ENCODE measurements at regions not wholly inside any gene's neighbourhood (a gene's known extent, or its start where the extent isn't known, plus 50 kb on each side); places are given as distances from the start of the nearest gene placed in this dataset.
A peak's percentile ranks its signal among the peaks of the same experiment; 100 is the strongest.

DNA sequence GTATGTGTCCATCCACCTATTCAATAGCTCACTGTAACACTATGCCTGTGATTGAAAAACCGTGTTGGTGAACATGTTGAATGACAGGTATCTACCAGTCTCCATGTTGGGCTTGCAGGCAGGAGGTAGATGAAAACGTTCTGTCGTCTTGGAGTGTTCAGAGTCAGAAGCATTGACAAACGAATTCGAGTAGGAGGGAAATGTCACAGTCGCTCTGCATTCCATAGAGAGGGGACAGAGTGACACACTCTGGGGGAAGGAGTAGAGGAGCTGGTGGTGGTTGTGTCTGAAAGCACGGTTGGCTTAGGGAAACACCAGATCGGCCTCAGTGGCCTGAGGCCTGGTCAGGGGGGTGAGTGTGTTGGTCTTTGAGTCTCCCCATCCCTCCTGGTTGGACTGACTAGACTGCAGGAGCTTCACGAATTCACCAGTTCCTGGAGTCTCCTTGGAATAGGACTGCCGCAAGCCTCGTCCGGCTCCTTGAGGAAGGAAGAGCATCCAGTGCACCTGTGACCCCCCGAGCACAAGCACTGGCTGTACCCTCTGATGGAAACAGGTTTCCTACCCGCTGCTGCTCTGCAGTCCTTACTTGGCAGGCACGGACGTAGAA is 105.0 kb upstream of the C1QTNF9B start:
- 86 to 94% (median 91%) methylated on average over 16 of the region's 16 CpGs for WGBS, 5 donors
- intact Hi-C loops (cut with DNase I; ENCODE audit: low total_unique reads): no loop called here
- H3K4me3 ChIP-seq: no peak overlapping the region
- no peaks in the 10 kb centered on the region for H3K36me3 ChIP-seq
- no peak for DNase-seq
- no peaks in the 10 kb centered on the region for H3K9me3 ChIP-seq
- TF ChIP-seq, protein P1, sequence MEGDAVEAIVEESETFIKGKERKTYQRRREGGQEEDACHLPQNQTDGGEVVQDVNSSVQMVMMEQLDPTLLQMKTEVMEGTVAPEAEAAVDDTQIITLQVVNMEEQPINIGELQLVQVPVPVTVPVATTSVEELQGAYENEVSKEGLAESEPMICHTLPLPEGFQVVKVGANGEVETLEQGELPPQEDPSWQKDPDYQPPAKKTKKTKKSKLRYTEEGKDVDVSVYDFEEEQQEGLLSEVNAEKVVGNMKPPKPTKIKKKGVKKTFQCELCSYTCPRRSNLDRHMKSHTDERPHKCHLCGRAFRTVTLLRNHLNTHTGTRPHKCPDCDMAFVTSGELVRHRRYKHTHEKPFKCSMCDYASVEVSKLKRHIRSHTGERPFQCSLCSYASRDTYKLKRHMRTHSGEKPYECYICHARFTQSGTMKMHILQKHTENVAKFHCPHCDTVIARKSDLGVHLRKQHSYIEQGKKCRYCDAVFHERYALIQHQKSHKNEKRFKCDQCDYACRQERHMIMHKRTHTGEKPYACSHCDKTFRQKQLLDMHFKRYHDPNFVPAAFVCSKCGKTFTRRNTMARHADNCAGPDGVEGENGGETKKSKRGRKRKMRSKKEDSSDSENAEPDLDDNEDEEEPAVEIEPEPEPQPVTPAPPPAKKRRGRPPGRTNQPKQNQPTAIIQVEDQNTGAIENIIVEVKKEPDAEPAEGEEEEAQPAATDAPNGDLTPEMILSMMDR (IDR thresholded peaks at IDR 0.05): no peak
- TF ChIP-seq POLR2AphosphoS5 (IDR thresholded peaks at IDR 0.05) (no peak), EP300 (IDR thresholded peaks at IDR 0.05) (no peak), POLR2A (IDR thresholded peaks at IDR 0.05) (no peak)
- no peak overlapping the region for H3K27ac ChIP-seq
- peaks cover 0 to 8% (median 0%) of the 10 kb centered on the region in 4 donors for H3K4me1 ChIP-seq
- peaks cover 0 to 4% (median 0%) of the 10 kb centered on the region in 3 donors for H3K27me3 ChIP-seq

DNA sequence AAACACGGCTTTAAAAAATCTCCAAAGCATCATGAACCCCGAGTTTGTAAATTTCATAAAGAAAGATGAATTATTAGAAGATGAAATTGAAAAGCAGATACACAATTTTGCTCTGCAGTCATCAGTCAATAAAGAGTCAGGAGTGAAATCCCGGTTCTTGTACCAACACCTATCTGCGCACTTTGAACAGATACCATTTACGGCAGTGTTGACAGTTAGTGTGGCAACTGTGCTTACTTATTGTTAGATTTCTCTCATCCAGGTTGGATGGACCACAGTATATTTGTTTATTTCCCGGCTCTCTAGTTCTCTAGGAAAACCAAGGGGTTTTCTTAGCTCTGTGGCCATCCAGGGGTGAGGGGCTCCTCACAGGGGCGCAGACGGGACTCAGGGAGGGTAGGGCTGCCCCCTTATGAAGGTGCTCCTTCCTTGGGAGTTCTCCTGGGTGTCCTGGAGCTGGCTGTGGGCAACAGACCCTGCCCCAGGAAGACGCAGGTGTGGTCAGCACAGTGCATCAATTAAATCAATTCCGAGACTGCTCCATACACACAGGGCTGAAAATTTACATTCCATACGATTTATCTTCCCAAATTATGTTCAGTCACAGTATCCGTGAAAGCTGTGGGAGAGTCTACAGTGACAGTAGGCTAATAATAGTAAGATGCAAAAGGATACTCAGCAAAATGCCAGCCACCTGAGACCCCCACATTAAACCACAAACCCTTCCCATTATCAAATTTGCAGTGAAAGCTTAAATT is 107.0 kb upstream of the C1QTNF9B start:
- intact Hi-C loops (cut with DNase I; ENCODE audit: low total_unique reads): no loop called here
- no peak for TF ChIP-seq POLR2AphosphoS5 (IDR thresholded peaks at IDR 0.05)
- TF ChIP-seq, protein P1 (IDR thresholded peaks at IDR 0.05): no peak
- TF ChIP-seq EP300 (IDR thresholded peaks at IDR 0.05): no peak
- no peak for TF ChIP-seq POLR2A (IDR thresholded peaks at IDR 0.05)
- H3K9me3 ChIP-seq: no peaks in the 10 kb centered on the region
- H3K36me3 ChIP-seq: no peaks in the 10 kb centered on the region
- H3K4me3 ChIP-seq: no peak overlapping the region
- H3K27me3 ChIP-seq: peaks cover 0 to 4% (median 0%) of the 10 kb centered on the region in 3 donors
- H3K27ac ChIP-seq: no peak overlapping the region
- WGBS, 5 donors: 85 to 89% (median 87%) methylated on average over 12 of the region's 12 CpGs
- DNase-seq: no peak
- H3K4me1 ChIP-seq: peaks cover 0 to 8% (median 0%) of the 10 kb centered on the region in 4 donors

DNA sequence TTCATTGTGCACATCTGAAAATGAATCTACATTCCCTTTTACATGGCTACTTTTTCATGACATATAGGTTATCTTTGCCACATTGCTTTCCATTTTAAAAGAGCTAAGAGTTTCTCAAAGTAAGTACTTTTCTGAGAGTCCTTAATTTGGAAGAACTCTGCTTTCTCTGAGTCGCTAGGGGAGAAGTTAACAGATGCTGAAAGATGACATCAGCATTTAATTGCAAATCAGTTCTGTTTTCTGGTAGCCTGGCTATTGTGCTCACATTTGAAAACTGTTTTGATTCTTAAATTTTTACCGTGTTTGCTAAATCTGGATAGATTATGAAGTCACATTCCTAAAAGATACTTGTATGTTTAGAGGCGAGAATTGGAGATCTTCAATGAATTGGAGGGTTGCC is 107.7 kb upstream of the C1QTNF9B start:
- H3K4me1 ChIP-seq: peaks cover 0 to 8% (median 0%) of the 10 kb centered on the region in 4 donors
- H3K27me3 ChIP-seq: peaks cover 0 to 4% (median 0%) of the 10 kb centered on the region in 3 donors
- H3K9me3 ChIP-seq: no peaks in the 10 kb centered on the region
- 63 to 76% (median 73%) methylated on average over 3 of the region's 3 CpGs for WGBS, 5 donors
- DNase-seq: no peak
- no peaks in the 10 kb centered on the region for H3K36me3 ChIP-seq
- TF ChIP-seq POLR2AphosphoS5 (IDR thresholded peaks at IDR 0.05): no peak
- no peak for TF ChIP-seq POLR2A (IDR thresholded peaks at IDR 0.05)
- H3K4me3 ChIP-seq: no peak overlapping the region
- no peak overlapping the region for H3K27ac ChIP-seq
- intact Hi-C loops (cut with DNase I; ENCODE audit: low total_unique reads): no loop called here

DNA sequence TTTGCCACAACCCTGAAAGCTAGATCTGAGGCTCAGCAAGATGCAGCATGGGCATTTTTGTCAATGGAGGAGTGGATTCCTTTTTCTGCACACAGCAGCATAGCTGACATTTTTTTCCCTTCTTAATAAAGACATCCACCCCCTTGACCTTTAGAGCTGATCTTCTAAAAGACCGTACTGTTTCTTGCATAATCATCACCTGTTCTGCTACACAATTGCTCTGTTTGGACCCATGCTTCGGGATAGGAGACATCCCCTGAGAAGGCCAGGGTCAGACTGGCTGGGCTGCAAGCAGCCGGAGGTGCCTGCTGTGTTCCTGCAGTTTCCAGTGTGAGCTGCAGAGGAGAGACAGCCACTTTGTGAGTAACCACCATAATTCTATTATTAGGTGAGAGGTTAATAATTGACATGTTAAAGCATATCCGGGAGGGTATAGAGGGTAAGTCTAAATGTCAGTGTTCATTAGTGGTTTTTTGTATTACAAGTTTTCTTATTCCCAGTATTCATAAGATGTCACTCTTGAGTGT is 108.5 kb upstream of the C1QTNF9B start:
- TF ChIP-seq EP300 (IDR thresholded peaks at IDR 0.05) (no peak), POLR2A (IDR thresholded peaks at IDR 0.05) (no peak), POLR2AphosphoS5 (IDR thresholded peaks at IDR 0.05) (no peak)
- TF ChIP-seq, protein P1 (IDR thresholded peaks at IDR 0.05): no peak
- WGBS, 5 donors: 27 to 49% (median 34%) methylated on average over 4 of the region's 4 CpGs
- peak in 1 of 2 donors; percentile 34 for DNase-seq

More for the DNA sequence above, 108.5 kb upstream of the C1QTNF9B start:
- no peaks in the 10 kb centered on the region for H3K36me3 ChIP-seq
- intact Hi-C loops (cut with DNase I; ENCODE audit: low total_unique reads): no loop called here
- peaks cover 0 to 8% (median 0%) of the 10 kb centered on the region in 4 donors for H3K4me1 ChIP-seq
- H3K27ac ChIP-seq: no peak overlapping the region
- peaks cover 0 to 4% (median 0%) of the 10 kb centered on the region in 3 donors for H3K27me3 ChIP-seq
- H3K4me3 ChIP-seq: no peak overlapping the region
- no peaks in the 10 kb centered on the region for H3K9me3 ChIP-seq

All from stomach (tissue), 8 donors.